ENCODE measurements at regions not wholly inside any gene's neighbourhood (a gene's known extent, or its start where the extent isn't known, plus 50 kb on each side); places are given as distances from the start of the nearest gene placed in this dataset.

GRCh38 chr10:78898341-78899097 lies 170.2 kb upstream of the ZMIZ1 start:
- TF ChIP-seq POLR2A (IDR thresholded peaks at IDR 0.05) (no peak), CTCF (IDR thresholded peaks at IDR 0.05) (no peak)
